ENCODE measurements at regions not wholly inside any gene's neighbourhood (a gene's known extent, or its start where the extent isn't known, plus 50 kb on each side); places are given as distances from the start of the nearest gene placed in this dataset.

GRCh38 chr22:49140911-49141665 is 686.6 kb downstream of the BRD1 start:
- TF ChIP-seq CTCF (IDR thresholded peaks at IDR 0.05) (no peak), POLR2A (IDR thresholded peaks at IDR 0.05) (no peak)

Measured in esophagus squamous epithelium (tissue), 4 donors.